ENCODE measurements at regions not wholly inside any gene's neighbourhood (a gene's known extent, or its start where the extent isn't known, plus 50 kb on each side); places are given as distances from the start of the nearest gene placed in this dataset.

DNA sequence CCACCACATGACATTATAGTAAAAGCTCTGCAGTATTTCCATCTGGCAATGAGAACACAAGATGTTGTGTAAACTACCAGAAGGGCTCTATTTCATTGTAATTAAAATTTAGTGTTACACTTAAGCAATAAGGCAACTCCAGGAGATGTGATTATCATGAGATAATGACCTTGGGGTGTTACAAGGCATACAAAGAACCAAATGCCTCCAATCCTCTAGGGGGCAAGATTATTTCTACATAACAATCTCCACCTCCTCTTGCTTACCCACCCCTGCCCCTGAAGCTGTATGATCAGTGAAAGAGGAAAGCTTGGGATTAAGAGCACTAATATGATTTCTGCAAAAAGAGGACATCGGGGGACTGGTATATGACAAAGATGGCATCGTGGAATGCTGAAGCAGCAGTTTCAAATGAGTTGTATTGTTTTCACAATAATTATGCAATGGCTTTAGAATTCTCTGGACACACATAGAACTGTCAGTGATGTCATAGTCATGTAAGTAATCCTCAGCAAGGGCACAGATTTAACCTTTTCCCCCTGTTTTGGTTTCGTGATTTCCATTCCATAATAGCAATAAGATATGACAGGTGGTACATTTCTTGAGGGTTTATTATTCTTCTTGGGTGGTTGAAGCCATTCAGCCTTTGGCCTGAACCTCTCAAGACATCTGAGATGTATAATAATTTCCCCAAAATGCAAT is 295.3 kb downstream of the MZT1 start:
- no TSS peak for BruUV-seq (replicated peaks)
- Histone ChIP-seq H3K9me3 (ENCODE audit: low read depth, low read length, poor library complexity, severe bottlenecking) (no peaks in the 10 kb centered on the region), H3K27ac (ENCODE audit: low read depth, low read length, poor library complexity, severe bottlenecking) (no peak overlapping the region), H3K4me3 (ENCODE audit: low read depth, low read length, poor library complexity, severe bottlenecking) (no peak overlapping the region), H3K36me3 (ENCODE audit: insufficient read depth, low read length, poor library complexity, severe bottlenecking) (no peaks in the 10 kb centered on the region), H3K27me3 (replicated peaks; ENCODE audit: insufficient read depth, low read depth, low read length, poor library complexity) (peaks cover 41% of the 10 kb centered on the region), H3K4me1 (ENCODE audit: insufficient read depth, low read length, poor library complexity, severe bottlenecking) (no peaks in the 10 kb centered on the region)
- intact Hi-C loops (cut with micrococcal nuclease; ENCODE audit: unreplicated experiment): no loop called here
- CTCF ChIA-PET: no interaction called here
- POLR2A ChIA-PET (ENCODE audit: low non-redundant PET): no interaction called here
- DNase-seq (ENCODE audit: low spot score): peak; percentile 3
- TF ChIP-seq, protein P1, sequence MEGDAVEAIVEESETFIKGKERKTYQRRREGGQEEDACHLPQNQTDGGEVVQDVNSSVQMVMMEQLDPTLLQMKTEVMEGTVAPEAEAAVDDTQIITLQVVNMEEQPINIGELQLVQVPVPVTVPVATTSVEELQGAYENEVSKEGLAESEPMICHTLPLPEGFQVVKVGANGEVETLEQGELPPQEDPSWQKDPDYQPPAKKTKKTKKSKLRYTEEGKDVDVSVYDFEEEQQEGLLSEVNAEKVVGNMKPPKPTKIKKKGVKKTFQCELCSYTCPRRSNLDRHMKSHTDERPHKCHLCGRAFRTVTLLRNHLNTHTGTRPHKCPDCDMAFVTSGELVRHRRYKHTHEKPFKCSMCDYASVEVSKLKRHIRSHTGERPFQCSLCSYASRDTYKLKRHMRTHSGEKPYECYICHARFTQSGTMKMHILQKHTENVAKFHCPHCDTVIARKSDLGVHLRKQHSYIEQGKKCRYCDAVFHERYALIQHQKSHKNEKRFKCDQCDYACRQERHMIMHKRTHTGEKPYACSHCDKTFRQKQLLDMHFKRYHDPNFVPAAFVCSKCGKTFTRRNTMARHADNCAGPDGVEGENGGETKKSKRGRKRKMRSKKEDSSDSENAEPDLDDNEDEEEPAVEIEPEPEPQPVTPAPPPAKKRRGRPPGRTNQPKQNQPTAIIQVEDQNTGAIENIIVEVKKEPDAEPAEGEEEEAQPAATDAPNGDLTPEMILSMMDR (conservative IDR thresholded peaks at IDR 0.05; ENCODE audit: low read depth, low read length): no peak
- no peak for TF ChIP-seq EZH2 (IDR thresholded peaks at IDR 0.05; ENCODE audit: borderline replicate concordance, low read depth, low read length, poor library complexity, severe bottlenecking)

DNA sequence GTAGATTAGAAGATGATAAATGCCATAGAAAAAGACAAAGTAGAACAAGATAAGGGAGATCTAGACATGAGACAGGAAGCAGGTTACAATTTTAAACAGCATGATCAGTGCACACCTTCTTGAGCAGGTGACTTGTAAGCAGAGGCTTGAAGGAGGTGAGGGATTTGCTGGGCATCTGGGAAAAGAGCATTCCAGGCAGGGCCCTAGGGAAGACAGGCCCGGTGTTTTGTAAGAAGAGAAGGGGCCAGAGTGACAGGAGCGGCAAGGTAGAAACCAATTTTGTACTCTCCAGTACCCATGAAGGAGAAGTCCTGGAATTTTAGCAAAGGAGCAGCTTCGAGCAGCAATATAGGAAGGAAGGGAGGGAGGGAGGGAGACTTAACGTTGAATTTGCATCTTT is 296.5 kb downstream of the MZT1 start:
- TF ChIP-seq, protein P1 (conservative IDR thresholded peaks at IDR 0.05; ENCODE audit: low read depth, low read length): no peak
- TF ChIP-seq EZH2 (IDR thresholded peaks at IDR 0.05; ENCODE audit: borderline replicate concordance, low read depth, low read length, poor library complexity, severe bottlenecking): no peak
- ChIA-PET POLR2A (ENCODE audit: low non-redundant PET) (no interaction called here), CTCF (no interaction called here)
- no peak overlapping the region for H3K4me3 ChIP-seq (ENCODE audit: low read depth, low read length, poor library complexity, severe bottlenecking)
- BruUV-seq (replicated peaks): no TSS peak
- no peaks in the 10 kb centered on the region for H3K9me3 ChIP-seq (ENCODE audit: low read depth, low read length, poor library complexity, severe bottlenecking)
- DNase-seq (ENCODE audit: low spot score): no peak
- H3K27ac ChIP-seq (ENCODE audit: low read depth, low read length, poor library complexity, severe bottlenecking): no peak overlapping the region
- no peaks in the 10 kb centered on the region for H3K4me1 ChIP-seq (ENCODE audit: insufficient read depth, low read length, poor library complexity, severe bottlenecking)
- intact Hi-C loops (cut with micrococcal nuclease; ENCODE audit: unreplicated experiment): no loop called here
- peaks cover 43% of the 10 kb centered on the region for H3K27me3 ChIP-seq (replicated peaks; ENCODE audit: insufficient read depth, low read depth, low read length, poor library complexity)
- H3K36me3 ChIP-seq (ENCODE audit: insufficient read depth, low read length, poor library complexity, severe bottlenecking): no peaks in the 10 kb centered on the region

DNA sequence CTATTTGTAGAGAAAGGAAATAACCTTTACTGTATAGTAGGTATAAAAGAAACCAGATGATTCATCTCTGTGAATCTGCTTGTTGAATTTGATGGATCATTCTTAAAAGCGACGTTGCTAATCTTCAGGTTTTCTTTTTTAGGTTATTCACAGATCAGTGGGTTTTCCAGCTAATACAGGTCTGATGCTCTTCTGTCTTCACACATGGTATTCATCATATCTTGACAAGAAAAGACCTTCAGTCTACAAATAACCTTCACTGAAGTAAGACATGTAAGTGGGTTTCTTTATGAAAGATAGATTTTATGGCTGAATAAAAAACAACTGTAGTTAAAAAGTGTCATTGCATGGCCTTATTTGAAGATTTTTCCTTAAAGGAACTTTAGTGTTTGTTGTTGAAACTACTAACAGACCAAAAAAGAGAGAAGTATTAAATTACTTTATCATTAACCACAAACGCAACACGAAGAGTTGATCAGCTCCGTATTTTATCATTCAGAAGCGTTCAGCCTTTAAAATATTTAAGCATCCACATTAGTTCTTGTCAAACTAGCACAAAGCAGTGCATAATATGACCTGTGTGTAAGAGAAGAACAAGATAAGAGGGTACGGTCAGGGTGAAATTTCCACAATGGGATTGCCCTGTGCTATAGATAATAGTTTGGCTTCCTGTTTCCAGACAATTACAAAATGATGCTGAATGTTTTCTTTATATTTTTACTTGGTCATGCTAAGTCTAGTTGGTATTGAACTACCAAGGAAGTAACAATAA is 299.5 kb downstream of the MZT1 start:
- Histone ChIP-seq H3K4me3 (ENCODE audit: low read depth, low read length, poor library complexity, severe bottlenecking) (no peak overlapping the region), H3K27ac (ENCODE audit: low read depth, low read length, poor library complexity, severe bottlenecking) (no peak overlapping the region), H3K36me3 (ENCODE audit: insufficient read depth, low read length, poor library complexity, severe bottlenecking) (no peaks in the 10 kb centered on the region), H3K9me3 (ENCODE audit: low read depth, low read length, poor library complexity, severe bottlenecking) (no peaks in the 10 kb centered on the region), H3K4me1 (ENCODE audit: insufficient read depth, low read length, poor library complexity, severe bottlenecking) (no peaks in the 10 kb centered on the region), H3K27me3 (replicated peaks; ENCODE audit: insufficient read depth, low read depth, low read length, poor library complexity) (peaks cover 38% of the 10 kb centered on the region)
- ChIA-PET CTCF (no interaction called here), POLR2A (ENCODE audit: low non-redundant PET) (no interaction called here)
- intact Hi-C loops (cut with micrococcal nuclease; ENCODE audit: unreplicated experiment): no loop called here
- no peak for DNase-seq (ENCODE audit: low spot score)
- BruUV-seq (replicated peaks): no TSS peak
- TF ChIP-seq EZH2 (IDR thresholded peaks at IDR 0.05; ENCODE audit: borderline replicate concordance, low read depth, low read length, poor library complexity, severe bottlenecking): no peak
- TF ChIP-seq, protein P1 (conservative IDR thresholded peaks at IDR 0.05; ENCODE audit: low read depth, low read length): no peak
